ENCODE measurements at regions not wholly inside any gene's neighbourhood (a gene's known extent, or its start where the extent isn't known, plus 50 kb on each side); places are given as distances from the start of the nearest gene placed in this dataset.

GRCh38 chr19:31985001-31985605 lies 360.3 kb upstream of the ZNF507 start:
- Histone ChIP-seq H3K4me1 (ENCODE audit: control insufficient read depth, low read depth, low read length) (no peaks in the 10 kb centered on the region), H3K27me3 (ENCODE audit: control insufficient read depth, insufficient read depth, low read length) (no peaks in the 10 kb centered on the region)

GRCh38 chr19:31986951-31987350 lies 358.5 kb upstream of the ZNF507 start:
- Histone ChIP-seq H3K27ac (ENCODE audit: low read length) (no peak overlapping the region), H3K9me3 (ENCODE audit: control insufficient read depth, low read depth, low read length) (peaks cover 4% of the 10 kb centered on the region), H3K27me3 (ENCODE audit: control insufficient read depth, insufficient read depth, low read length) (no peaks in the 10 kb centered on the region), H3K36me3 (ENCODE audit: control insufficient read depth, low read depth, low read length) (no peaks in the 10 kb centered on the region), H3K4me1 (ENCODE audit: control insufficient read depth, low read depth, low read length) (no peaks in the 10 kb centered on the region), H3K9ac (ENCODE audit: low read length) (no peak overlapping the region), H3K4me3 (ENCODE audit: low read length) (no peak overlapping the region)

More at GRCh38 chr19:31985001-31985605, 360.3 kb upstream of the ZNF507 start:
- no peak overlapping the region for H3K9ac ChIP-seq (ENCODE audit: low read length)
- peaks cover 4% of the 10 kb centered on the region for H3K9me3 ChIP-seq (ENCODE audit: control insufficient read depth, low read depth, low read length)
- H3K4me3 ChIP-seq (ENCODE audit: low read length), result no peak overlapping the region
- H3K27ac ChIP-seq (ENCODE audit: low read length), result no peak overlapping the region
- H3K36me3 ChIP-seq (ENCODE audit: control insufficient read depth, low read depth, low read length), result no peaks in the 10 kb centered on the region

GRCh38 chr19:31988256-31988655 lies 357.2 kb upstream of the ZNF507 start:
- H3K27ac ChIP-seq (ENCODE audit: low read length), result no peak overlapping the region

DNA sequence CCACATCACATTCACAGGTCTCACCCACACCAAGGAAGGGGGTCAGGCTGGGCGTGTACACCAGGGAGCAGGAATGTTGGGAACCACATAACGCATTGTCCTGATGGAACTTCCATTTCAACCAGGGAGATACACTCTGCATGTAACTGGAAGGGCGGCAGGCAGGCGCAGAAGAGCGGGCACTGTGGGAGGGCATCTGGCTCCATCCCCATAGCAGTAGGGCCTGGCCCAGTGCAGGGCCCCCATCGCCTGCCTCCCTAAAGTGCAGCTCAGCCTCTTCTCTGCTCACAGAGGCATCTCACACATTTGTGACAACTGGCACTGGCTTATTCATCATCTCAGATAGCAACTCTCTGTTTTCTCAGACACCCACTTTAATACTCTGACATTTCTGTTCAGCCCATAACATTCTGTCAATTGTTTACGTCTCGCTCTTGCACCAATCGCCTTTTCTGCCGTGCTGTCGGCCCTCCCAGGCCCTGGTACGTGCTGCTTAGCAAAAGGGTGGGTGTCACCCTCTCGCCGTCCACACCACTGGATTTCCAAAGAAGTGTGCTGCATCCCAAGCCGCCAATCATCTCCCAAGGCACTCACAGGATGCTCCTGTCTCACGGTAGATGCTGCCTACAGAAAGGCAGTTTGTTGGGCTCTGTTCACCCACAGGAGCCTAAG lies 353.3 kb upstream of the ZNF507 start:
- H3K9ac ChIP-seq (ENCODE audit: low read length), result no peak overlapping the region
- no peak overlapping the region for H3K27ac ChIP-seq (ENCODE audit: low read length)
- H3K27me3 ChIP-seq (ENCODE audit: control insufficient read depth, insufficient read depth, low read length), result no peaks in the 10 kb centered on the region
- H3K4me3 ChIP-seq (ENCODE audit: low read length), result no peak overlapping the region
- H3K36me3 ChIP-seq (ENCODE audit: control insufficient read depth, low read depth, low read length), result no peaks in the 10 kb centered on the region
- H3K9me3 ChIP-seq (ENCODE audit: control insufficient read depth, low read depth, low read length), result no peaks in the 10 kb centered on the region
- H3K4me1 ChIP-seq (ENCODE audit: control insufficient read depth, low read depth, low read length), result no peaks in the 10 kb centered on the region

More at GRCh38 chr19:31988256-31988655, 357.2 kb upstream of the ZNF507 start:
- Histone ChIP-seq H3K9me3 (ENCODE audit: control insufficient read depth, low read depth, low read length) (peaks cover 4% of the 10 kb centered on the region), H3K27me3 (ENCODE audit: control insufficient read depth, insufficient read depth, low read length) (no peaks in the 10 kb centered on the region), H3K4me3 (ENCODE audit: low read length) (no peak overlapping the region), H3K9ac (ENCODE audit: low read length) (no peak overlapping the region), H3K4me1 (ENCODE audit: control insufficient read depth, low read depth, low read length) (no peaks in the 10 kb centered on the region), H3K36me3 (ENCODE audit: control insufficient read depth, low read depth, low read length) (no peaks in the 10 kb centered on the region)

DNA sequence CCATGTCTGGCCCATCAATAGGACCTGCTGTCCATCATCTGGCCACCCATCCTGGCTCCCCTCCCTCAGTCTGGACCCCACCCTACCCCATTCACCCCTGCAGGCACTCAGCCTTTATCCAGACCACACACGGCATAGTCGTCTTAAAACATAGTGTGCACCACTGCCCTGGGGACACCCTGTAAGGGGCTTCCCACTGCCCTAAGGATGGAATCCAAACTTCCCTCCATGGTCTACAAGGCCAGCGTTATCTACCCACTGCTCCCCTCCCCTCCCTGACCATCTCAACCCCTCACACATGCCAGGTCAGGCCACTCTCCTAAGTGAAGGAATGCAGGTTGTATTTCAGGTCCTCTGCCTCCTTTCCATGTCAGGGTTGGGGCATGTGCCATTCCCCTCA lies 352.7 kb upstream of the ZNF507 start:
- H3K36me3 ChIP-seq (ENCODE audit: control insufficient read depth, low read depth, low read length), result no peaks in the 10 kb centered on the region
- no peaks in the 10 kb centered on the region for H3K27me3 ChIP-seq (ENCODE audit: control insufficient read depth, insufficient read depth, low read length)
- H3K27ac ChIP-seq (ENCODE audit: low read length), result no peak overlapping the region
- H3K4me3 ChIP-seq (ENCODE audit: low read length), result no peak overlapping the region
- H3K9ac ChIP-seq (ENCODE audit: low read length), result no peak overlapping the region
- H3K9me3 ChIP-seq (ENCODE audit: control insufficient read depth, low read depth, low read length), result no peaks in the 10 kb centered on the region
- no peaks in the 10 kb centered on the region for H3K4me1 ChIP-seq (ENCODE audit: control insufficient read depth, low read depth, low read length)

- Histone ChIP-seq H3K36me3 (ENCODE audit: control insufficient read depth, low read depth, low read length) (no peaks in the 10 kb centered on the region), H3K4me3 (ENCODE audit: low read length) (no peak overlapping the region), H3K27ac (ENCODE audit: low read length) (no peak overlapping the region), H3K27me3 (ENCODE audit: control insufficient read depth, insufficient read depth, low read length) (no peaks in the 10 kb centered on the region), H3K4me1 (ENCODE audit: control insufficient read depth, low read depth, low read length) (no peaks in the 10 kb centered on the region), H3K9me3 (ENCODE audit: control insufficient read depth, low read depth, low read length) (no peaks in the 10 kb centered on the region), H3K9ac (ENCODE audit: low read length) (no peak overlapping the region)
Observed at GRCh38 chr19:31995546-31995945, 349.9 kb upstream of the ZNF507 start.

DNA sequence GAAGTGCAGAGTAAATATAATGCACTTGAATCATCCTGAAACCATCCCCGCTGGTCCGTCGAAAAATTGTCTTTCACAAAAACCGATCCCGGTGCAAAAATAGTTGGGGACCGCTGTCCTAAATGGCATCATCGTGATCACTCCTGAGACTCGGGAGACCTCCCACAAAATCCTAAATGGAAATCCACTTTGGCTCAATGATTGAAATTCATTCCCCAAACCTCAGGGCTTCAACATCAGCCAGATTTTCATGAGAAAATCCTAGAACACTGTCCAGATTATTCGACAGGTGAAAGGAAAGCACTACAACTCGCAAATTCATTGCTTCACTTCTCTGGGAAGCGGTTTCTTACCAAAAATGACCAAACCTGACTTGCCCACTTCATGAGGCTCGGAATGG lies 335.3 kb upstream of the ZNF507 start:
- Histone ChIP-seq H3K9ac (ENCODE audit: low read length) (no peak overlapping the region), H3K4me3 (ENCODE audit: low read length) (no peak overlapping the region), H3K36me3 (ENCODE audit: control insufficient read depth, low read depth, low read length) (no peaks in the 10 kb centered on the region), H3K9me3 (ENCODE audit: control insufficient read depth, low read depth, low read length) (no peaks in the 10 kb centered on the region), H3K27me3 (ENCODE audit: control insufficient read depth, insufficient read depth, low read length) (no peaks in the 10 kb centered on the region), H3K27ac (ENCODE audit: low read length) (no peak overlapping the region), H3K4me1 (ENCODE audit: control insufficient read depth, low read depth, low read length) (no peaks in the 10 kb centered on the region)

DNA sequence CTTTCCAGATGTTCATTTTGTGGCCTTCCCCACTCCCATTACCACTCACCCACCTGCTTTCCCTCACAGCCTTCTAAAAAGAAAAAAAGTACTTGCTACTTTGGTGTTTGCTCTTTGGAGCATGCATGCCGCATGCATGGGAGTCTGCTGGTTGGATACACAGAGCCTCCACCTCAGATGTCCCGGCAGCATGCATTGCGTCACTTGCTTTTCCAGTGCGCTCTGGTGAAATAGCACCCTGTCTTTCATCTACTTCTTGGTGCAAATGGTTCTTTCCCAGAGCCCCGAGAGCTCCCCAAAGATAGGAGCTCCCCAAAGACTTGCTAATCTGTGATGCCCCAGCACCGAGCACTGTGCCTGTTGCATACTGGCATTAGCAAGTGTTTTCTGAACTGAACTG lies 333.2 kb upstream of the ZNF507 start:
- Histone ChIP-seq H3K9me3 (ENCODE audit: control insufficient read depth, low read depth, low read length) (no peaks in the 10 kb centered on the region), H3K4me3 (ENCODE audit: low read length) (no peak overlapping the region), H3K4me1 (ENCODE audit: control insufficient read depth, low read depth, low read length) (no peaks in the 10 kb centered on the region), H3K9ac (ENCODE audit: low read length) (no peak overlapping the region), H3K27ac (ENCODE audit: low read length) (no peak overlapping the region), H3K27me3 (ENCODE audit: control insufficient read depth, insufficient read depth, low read length) (no peaks in the 10 kb centered on the region), H3K36me3 (ENCODE audit: control insufficient read depth, low read depth, low read length) (no peaks in the 10 kb centered on the region)

- no peak overlapping the region for H3K27ac ChIP-seq (ENCODE audit: low read length)
- no peaks in the 10 kb centered on the region for H3K9me3 ChIP-seq (ENCODE audit: control insufficient read depth, low read depth, low read length)
- no peaks in the 10 kb centered on the region for H3K36me3 ChIP-seq (ENCODE audit: control insufficient read depth, low read depth, low read length)
Observed at GRCh38 chr19:32012886-32013631, 332.4 kb upstream of the ZNF507 start.

DNA sequence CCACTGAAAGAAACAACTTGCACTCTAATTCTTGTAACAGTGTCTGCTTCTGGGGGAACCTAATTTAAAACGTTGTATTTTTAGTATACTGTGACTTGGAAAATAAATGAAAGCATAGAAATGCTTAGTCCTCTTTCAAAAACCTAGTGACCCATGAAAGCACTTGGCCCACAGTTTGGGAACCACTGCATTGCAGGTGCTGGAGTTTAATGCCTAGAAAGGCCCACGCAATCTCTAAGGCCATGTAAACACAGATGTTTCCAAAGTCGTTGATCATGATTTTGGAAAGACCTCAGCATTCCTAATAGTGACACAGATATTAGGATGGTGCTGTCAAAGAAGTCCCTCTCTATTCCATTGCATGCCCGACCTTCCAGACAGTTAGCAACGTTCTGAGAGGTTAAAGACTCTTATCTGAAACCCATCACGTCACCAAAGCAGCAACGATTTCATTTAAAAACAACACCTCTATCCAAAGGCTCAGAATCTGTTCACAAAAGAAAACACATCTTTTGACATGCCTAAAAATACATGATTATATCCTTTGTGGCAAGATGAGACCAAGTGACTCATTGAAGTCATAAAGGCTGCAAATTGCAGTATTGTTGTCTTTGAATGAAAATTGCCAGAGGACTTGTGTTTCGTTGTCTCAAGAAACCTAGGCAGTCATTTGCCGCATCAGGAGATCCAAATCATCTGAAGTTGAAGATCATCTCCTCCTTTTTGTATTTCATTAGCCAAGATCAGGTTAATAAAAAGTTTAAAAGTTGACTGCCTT lies 328.0 kb upstream of the ZNF507 start:
- no peak overlapping the region for H3K27ac ChIP-seq (ENCODE audit: low read length)

More at GRCh38 chr19:32012886-32013631, 332.4 kb upstream of the ZNF507 start:
- Histone ChIP-seq H3K27me3 (ENCODE audit: control insufficient read depth, insufficient read depth, low read length) (no peaks in the 10 kb centered on the region), H3K4me1 (ENCODE audit: control insufficient read depth, low read depth, low read length) (no peaks in the 10 kb centered on the region), H3K4me3 (ENCODE audit: low read length) (no peak overlapping the region), H3K9ac (ENCODE audit: low read length) (no peak overlapping the region)

GRCh38 chr19:32018014-32018413 lies 327.4 kb upstream of the ZNF507 start:
- no peak overlapping the region for H3K9ac ChIP-seq (ENCODE audit: low read length)
- H3K4me3 ChIP-seq (ENCODE audit: low read length), result no peak overlapping the region
- no peak overlapping the region for H3K27ac ChIP-seq (ENCODE audit: low read length)
- H3K4me1 ChIP-seq (ENCODE audit: control insufficient read depth, low read depth, low read length), result no peaks in the 10 kb centered on the region
- no peaks in the 10 kb centered on the region for H3K36me3 ChIP-seq (ENCODE audit: control insufficient read depth, low read depth, low read length)
- H3K27me3 ChIP-seq (ENCODE audit: control insufficient read depth, insufficient read depth, low read length), result no peaks in the 10 kb centered on the region
- no peaks in the 10 kb centered on the region for H3K9me3 ChIP-seq (ENCODE audit: control insufficient read depth, low read depth, low read length)

More for the DNA sequence above, 328.0 kb upstream of the ZNF507 start:
- H3K9me3 ChIP-seq (ENCODE audit: control insufficient read depth, low read depth, low read length), result no peaks in the 10 kb centered on the region
- H3K27me3 ChIP-seq (ENCODE audit: control insufficient read depth, insufficient read depth, low read length), result no peaks in the 10 kb centered on the region
- H3K9ac ChIP-seq (ENCODE audit: low read length), result no peak overlapping the region
- no peak overlapping the region for H3K4me3 ChIP-seq (ENCODE audit: low read length)
- H3K4me1 ChIP-seq (ENCODE audit: control insufficient read depth, low read depth, low read length), result no peaks in the 10 kb centered on the region
- H3K36me3 ChIP-seq (ENCODE audit: control insufficient read depth, low read depth, low read length), result no peaks in the 10 kb centered on the region
